SW 1271 (cell line): ENCODE measurements at regions not wholly inside any gene's neighbourhood (a gene's known extent, or its start where the extent isn't known, plus 50 kb on each side); places are given as distances from the start of the nearest gene placed in this dataset.

Experiments
- DNase-seq, 2 experiments: peaks; one replicate each; lab custom pipeline; 2025; lab: John Stamatoyannopoulos, UW

- no peak for DNase-seq
Observed at GRCh38 chr3:73796382-73796781, 171.6 kb upstream of the PDZRN3 start.

GRCh38 chr3:73791356-73791755 lies 166.6 kb upstream of the PDZRN3 start:
- no peak for DNase-seq

- DNase-seq: no peak
Observed at GRCh38 chr3:73789825-73790444, 165.2 kb upstream of the PDZRN3 start.

GRCh38 chr3:73787620-73788019 lies 162.9 kb upstream of the PDZRN3 start:
- DNase-seq: no peak

- DNase-seq: no peak
Observed at GRCh38 chr3:73786998-73787397, 162.3 kb upstream of the PDZRN3 start.

- DNase-seq: no peak
Observed at GRCh38 chr3:73786321-73786807, 161.6 kb upstream of the PDZRN3 start.

- DNase-seq: no peak
Observed at GRCh38 chr3:73784686-73785392, 160.1 kb upstream of the PDZRN3 start.

- DNase-seq: no peak
Observed at GRCh38 chr3:73783811-73784210, 159.1 kb upstream of the PDZRN3 start.

- DNase-seq: no peak
Observed at GRCh38 chr3:73781541-73781940, 156.8 kb upstream of the PDZRN3 start.

GRCh38 chr3:73774645-73775044 lies 149.9 kb upstream of the PDZRN3 start:
- DNase-seq: no peak

GRCh38 chr3:73773233-73773632 lies 148.5 kb upstream of the PDZRN3 start:
- DNase-seq: no peak

GRCh38 chr3:73772076-73772886 lies 147.5 kb upstream of the PDZRN3 start:
- DNase-seq: no peak

- DNase-seq: no peak
Observed at GRCh38 chr3:73768524-73769308, 144.0 kb upstream of the PDZRN3 start.

- DNase-seq: no peak
Observed at GRCh38 chr3:73766599-73767381, 142.0 kb upstream of the PDZRN3 start.

GRCh38 chr3:73765878-73766545 lies 141.3 kb upstream of the PDZRN3 start:
- DNase-seq: no peak

- DNase-seq: no peak
Observed at GRCh38 chr3:73762855-73763254, 138.1 kb upstream of the PDZRN3 start.

GRCh38 chr3:73759297-73759711 lies 134.6 kb upstream of the PDZRN3 start:
- DNase-seq: no peak

GRCh38 chr3:73757536-73757935 lies 132.8 kb upstream of the PDZRN3 start:
- DNase-seq: no peak

- DNase-seq: no peak
Observed at GRCh38 chr3:73753985-73754384, 129.2 kb upstream of the PDZRN3 start.

- DNase-seq: no peak
Observed at GRCh38 chr3:73752338-73752737, 127.6 kb upstream of the PDZRN3 start.

- DNase-seq: no peak
Observed at GRCh38 chr3:73746623-73747022, 121.9 kb upstream of the PDZRN3 start.
